ENCODE measurements at regions not wholly inside any gene's neighbourhood (a gene's known extent, or its start where the extent isn't known, plus 50 kb on each side); places are given as distances from the start of the nearest gene placed in this dataset.

DNA sequence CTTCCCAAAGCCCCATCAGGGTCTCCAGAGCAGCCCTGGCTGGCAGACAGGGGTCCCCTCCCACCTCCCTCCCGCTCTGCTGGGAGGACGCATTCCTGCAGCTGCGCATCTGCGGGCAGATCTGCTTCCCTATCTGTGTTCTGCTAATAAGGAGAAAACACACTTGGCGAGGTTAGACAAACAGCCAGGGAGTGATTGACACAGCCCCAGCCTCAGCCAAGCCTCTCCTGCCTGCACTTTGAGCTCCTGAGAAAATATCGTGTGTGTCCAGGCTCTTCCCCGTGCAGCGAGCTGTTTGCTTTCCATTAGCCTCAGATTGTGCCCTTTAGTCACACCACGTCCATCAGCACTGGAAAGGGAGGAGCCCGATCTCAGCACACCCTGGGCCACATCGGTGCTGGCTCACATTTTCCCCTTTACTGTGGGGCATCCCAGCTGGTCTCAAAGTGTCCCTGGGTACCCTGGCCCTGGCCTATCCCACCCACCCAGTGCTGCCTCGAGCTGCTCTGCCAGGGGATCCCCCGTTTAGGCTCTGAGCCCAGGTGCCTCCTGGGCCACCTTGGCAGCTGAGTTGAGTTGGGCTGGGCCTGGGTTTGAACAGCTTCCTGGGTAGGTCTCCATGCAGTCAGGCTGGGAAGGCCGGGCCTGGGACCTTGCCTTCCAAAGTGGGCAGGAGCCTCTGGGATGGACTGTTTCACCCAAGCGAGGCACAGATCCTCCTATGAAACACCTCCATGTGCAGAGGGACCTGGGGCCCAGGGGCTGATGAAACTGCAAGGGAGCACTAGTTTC lies 61.1 kb downstream of the BARX1 start (continued):
- TF ChIP-seq ZSCAN9 (CRISPR knock-in tag; IDR thresholded peaks at IDR 0.05; ENCODE audit: borderline replicate concordance) (0 out of 2 replicates have a peak, but pooled peaks have one; percentile 40), ZNF891 (CRISPR knock-in tag; IDR thresholded peaks at IDR 0.05) (0 out of 2 replicates have a peak, but pooled peaks have one; percentile 4), ZNF841 (CRISPR knock-in tag; IDR thresholded peaks at IDR 0.05; ENCODE audit: borderline replicate concordance) (no peak), TFE3 (CRISPR knock-in tag; IDR thresholded peaks at IDR 0.05) (peak; percentile 38; the same call in 1 of the 2 replicates), TAF1 (CRISPR knock-in tag; IDR thresholded peaks at IDR 0.05) (no peak), ZBTB25 (CRISPR knock-in tag; IDR thresholded peaks at IDR 0.05) (no peak), JUNB (CRISPR knock-in tag; IDR thresholded peaks at IDR 0.05; ENCODE audit: borderline replicate concordance) (no peak), THAP11 (CRISPR knock-in tag; IDR thresholded peaks at IDR 0.05) (0 out of 2 replicates have a peak, but pooled peaks have one; percentile 28), ZFP1 (CRISPR knock-in tag; IDR thresholded peaks at IDR 0.05) (peak; percentile 65; the same call in 1 of the 2 replicates), FOXA1 (IDR thresholded peaks at IDR 0.05) (no peak), FOXA1 (CRISPR knock-in tag; IDR thresholded peaks at IDR 0.05) (peak; percentile 64), NR2F6 (IDR thresholded peaks at IDR 0.05) (peak; percentile 18; the same call in 1 of the 2 replicates), NR2F6 (CRISPR knock-in tag; IDR thresholded peaks at IDR 0.05) (peak; percentile 57; the same call in 1 of the 2 replicates), ZNF629 (CRISPR knock-in tag; conservative IDR thresholded peaks at IDR 0.05) (0 out of 2 replicates have a peak, but pooled peaks have one; percentile 21), IRF2 (CRISPR knock-in tag; IDR thresholded peaks at IDR 0.05) (peak; percentile 64; the same call in 1 of the 2 replicates), MAZ (IDR thresholded peaks at IDR 0.05; ENCODE audit: borderline replicate concordance, low read depth, low read length) (no peak), MAZ (CRISPR knock-in tag; IDR thresholded peaks at IDR 0.05; ENCODE audit: low read depth) (no peak), ZNF607 (CRISPR knock-in tag; IDR thresholded peaks at IDR 0.05; ENCODE audit: borderline replicate concordance) (peak; percentile 43; the same call in 1 of the 2 replicates), KLF6 (CRISPR knock-in tag; IDR thresholded peaks at IDR 0.05) (no peak), CREM (IDR thresholded peaks at IDR 0.05) (peak; percentile 36; the same call in 1 of the 2 replicates), CREM (CRISPR knock-in tag; IDR thresholded peaks at IDR 0.05) (no peak), CHD4 (IDR thresholded peaks at IDR 0.05; ENCODE audit: borderline replicate concordance, low read length) (no peak)
- TF ChIP-seq, protein P1, sequence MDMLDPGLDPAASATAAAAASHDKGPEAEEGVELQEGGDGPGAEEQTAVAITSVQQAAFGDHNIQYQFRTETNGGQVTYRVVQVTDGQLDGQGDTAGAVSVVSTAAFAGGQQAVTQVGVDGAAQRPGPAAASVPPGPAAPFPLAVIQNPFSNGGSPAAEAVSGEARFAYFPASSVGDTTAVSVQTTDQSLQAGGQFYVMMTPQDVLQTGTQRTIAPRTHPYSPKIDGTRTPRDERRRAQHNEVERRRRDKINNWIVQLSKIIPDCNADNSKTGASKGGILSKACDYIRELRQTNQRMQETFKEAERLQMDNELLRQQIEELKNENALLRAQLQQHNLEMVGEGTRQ (IDR thresholded peaks at IDR 0.05; ENCODE audit: low read depth, low read length) = no peak
- TF ChIP-seq, protein P1 (CRISPR knock-in tag; IDR thresholded peaks at IDR 0.05; ENCODE audit: borderline replicate concordance) = no peak

All from HepG2 (cell line).